ENCODE measurements at regions not wholly inside any gene's neighbourhood (a gene's known extent, or its start where the extent isn't known, plus 50 kb on each side); places are given as distances from the start of the nearest gene placed in this dataset.
A peak's percentile ranks its signal among the peaks of the same experiment; 100 is the strongest.

- TF ChIP-seq, protein P1, sequence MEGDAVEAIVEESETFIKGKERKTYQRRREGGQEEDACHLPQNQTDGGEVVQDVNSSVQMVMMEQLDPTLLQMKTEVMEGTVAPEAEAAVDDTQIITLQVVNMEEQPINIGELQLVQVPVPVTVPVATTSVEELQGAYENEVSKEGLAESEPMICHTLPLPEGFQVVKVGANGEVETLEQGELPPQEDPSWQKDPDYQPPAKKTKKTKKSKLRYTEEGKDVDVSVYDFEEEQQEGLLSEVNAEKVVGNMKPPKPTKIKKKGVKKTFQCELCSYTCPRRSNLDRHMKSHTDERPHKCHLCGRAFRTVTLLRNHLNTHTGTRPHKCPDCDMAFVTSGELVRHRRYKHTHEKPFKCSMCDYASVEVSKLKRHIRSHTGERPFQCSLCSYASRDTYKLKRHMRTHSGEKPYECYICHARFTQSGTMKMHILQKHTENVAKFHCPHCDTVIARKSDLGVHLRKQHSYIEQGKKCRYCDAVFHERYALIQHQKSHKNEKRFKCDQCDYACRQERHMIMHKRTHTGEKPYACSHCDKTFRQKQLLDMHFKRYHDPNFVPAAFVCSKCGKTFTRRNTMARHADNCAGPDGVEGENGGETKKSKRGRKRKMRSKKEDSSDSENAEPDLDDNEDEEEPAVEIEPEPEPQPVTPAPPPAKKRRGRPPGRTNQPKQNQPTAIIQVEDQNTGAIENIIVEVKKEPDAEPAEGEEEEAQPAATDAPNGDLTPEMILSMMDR (conservative IDR thresholded peaks at IDR 0.05; ENCODE audit: low read length), result peak; percentile 44; the same call in 1 of the 2 replicates
- no peak for TF ChIP-seq EZH2phosphoT487 (IDR thresholded peaks at IDR 0.05; ENCODE audit: borderline replicate concordance, low read depth, low read length)
These were observed 54.3 kb downstream of the SLIT2 start for GRCh38 chr4:20305976-20306375.

All from OCI-LY7 (cell line).